Stomach (tissue), 4 donors: ENCODE measurements at regions not wholly inside any gene's neighbourhood (a gene's known extent, or its start where the extent isn't known, plus 50 kb on each side); places are given as distances from the start of the nearest gene placed in this dataset.

Experiments
- POLR2A ChIP-seq, 4 donors: fragments of 450-650 bp; IDR thresholded peaks; one replicate each; pipeline ENCODE4 v1.6.1; 2016; ENCODE audit warnings: antibody characterized with exemption in 4 of 4, control low read depth in 2 of 4, mild to moderate bottlenecking in 1 of 4, moderate library complexity in 1 of 4
- TF ChIP-seq, protein P1 (sequence below), 7 experiments: fragments of 450-650 bp in 4 of 7; fragments of 200-600 bp in 3 of 7; sonication (generic) in 3 of 7; IDR thresholded peaks; one replicate each; pipeline ENCODE4 v1.5.1; 2016 to 2019; ENCODE audit warnings: antibody characterized with exemption in 7 of 7, control low read depth in 2 of 7, mild to moderate bottlenecking in 1 of 7

DNA sequence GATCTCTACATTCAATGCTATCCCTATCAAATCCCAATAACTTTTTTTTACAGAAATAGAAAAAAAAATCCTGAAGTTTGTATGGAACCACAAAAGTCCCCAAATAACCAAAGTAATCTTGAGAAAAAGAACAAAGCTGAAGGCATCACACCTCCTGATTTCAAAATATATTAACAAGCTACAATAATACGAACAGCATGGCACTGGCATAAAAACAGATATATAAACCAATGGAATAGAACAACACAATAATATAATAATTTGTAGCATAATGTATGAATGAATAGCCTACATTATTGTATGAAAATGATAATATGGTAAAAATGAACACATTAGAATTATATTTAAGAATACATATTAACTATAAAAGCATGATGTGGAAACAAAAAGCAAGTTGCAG is 76.7 kb upstream of the TMC3 start:
- TF ChIP-seq, protein P1, sequence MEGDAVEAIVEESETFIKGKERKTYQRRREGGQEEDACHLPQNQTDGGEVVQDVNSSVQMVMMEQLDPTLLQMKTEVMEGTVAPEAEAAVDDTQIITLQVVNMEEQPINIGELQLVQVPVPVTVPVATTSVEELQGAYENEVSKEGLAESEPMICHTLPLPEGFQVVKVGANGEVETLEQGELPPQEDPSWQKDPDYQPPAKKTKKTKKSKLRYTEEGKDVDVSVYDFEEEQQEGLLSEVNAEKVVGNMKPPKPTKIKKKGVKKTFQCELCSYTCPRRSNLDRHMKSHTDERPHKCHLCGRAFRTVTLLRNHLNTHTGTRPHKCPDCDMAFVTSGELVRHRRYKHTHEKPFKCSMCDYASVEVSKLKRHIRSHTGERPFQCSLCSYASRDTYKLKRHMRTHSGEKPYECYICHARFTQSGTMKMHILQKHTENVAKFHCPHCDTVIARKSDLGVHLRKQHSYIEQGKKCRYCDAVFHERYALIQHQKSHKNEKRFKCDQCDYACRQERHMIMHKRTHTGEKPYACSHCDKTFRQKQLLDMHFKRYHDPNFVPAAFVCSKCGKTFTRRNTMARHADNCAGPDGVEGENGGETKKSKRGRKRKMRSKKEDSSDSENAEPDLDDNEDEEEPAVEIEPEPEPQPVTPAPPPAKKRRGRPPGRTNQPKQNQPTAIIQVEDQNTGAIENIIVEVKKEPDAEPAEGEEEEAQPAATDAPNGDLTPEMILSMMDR (IDR thresholded peaks at IDR 0.05): no peak
- no peak for TF ChIP-seq POLR2A (IDR thresholded peaks at IDR 0.05)
